OCI-LY1 (cell line): ENCODE measurements at regions not wholly inside any gene's neighbourhood (a gene's known extent, or its start where the extent isn't known, plus 50 kb on each side); places are given as distances from the start of the nearest gene placed in this dataset.

Source experiments
- H2AFZ ChIP-seq: fragments of 200-600 bp; sonication (generic), shearing (Covaris generic); 2 replicates; pipeline ENCODE4 v1.6.0; 2014; ENCODE audit warnings: antibody characterized with exemption, mild to moderate bottlenecking, low read length
- H3F3A ChIP-seq: fragments of 200-600 bp; sonication (generic), shearing (Covaris generic); 2 replicates; pipeline ENCODE4 v1.6.0; 2014; ENCODE audit warnings: mild to moderate bottlenecking, antibody characterized with exemption, low read length, moderate library complexity; ENCODE audit not compliant: insufficient read depth
- H3K27ac ChIP-seq: fragments of 200-600 bp; sonication (generic); 2 replicates; pipeline ENCODE4 v1.5.1; 2014; ENCODE audit warnings: low read length, mixed run types, mild to moderate bottlenecking, low read depth; ENCODE audit not compliant: poor library complexity, severe bottlenecking
- H3K27me3 ChIP-seq: fragments of 200-600 bp; sonication (generic); 2 replicates; pipeline ENCODE4 v1.6.0; 2014; ENCODE audit warnings: antibody characterized with exemption, mild to moderate bottlenecking, low read length, moderate library complexity; ENCODE audit not compliant: insufficient read depth
- H3K36me3 ChIP-seq: fragments of 200-600 bp; sonication (generic); 2 replicates; pipeline ENCODE4 v1.6.1; 2014; ENCODE audit warnings: mild to moderate bottlenecking, antibody characterized with exemption, low read length, moderate library complexity, mixed read lengths; ENCODE audit not compliant: insufficient read depth
- H3K4me1 ChIP-seq: fragments of 200-600 bp; sonication (generic); 2 replicates; pipeline ENCODE4 v1.5.1; 2014; ENCODE audit warnings: mild to moderate bottlenecking, low read length, moderate library complexity; ENCODE audit not compliant: insufficient read depth, severe bottlenecking
- H3K4me2 ChIP-seq: fragments of 200-600 bp; sonication (generic), shearing (Covaris generic); 2 replicates; pipeline ENCODE4 v1.6.1; 2014; ENCODE audit warnings: low read length
- H3K4me3 ChIP-seq: fragments of 200-600 bp; sonication (generic); 2 replicates; pipeline ENCODE4 v1.5.1; 2014; ENCODE audit warnings: low read length, low read depth, mild to moderate bottlenecking, mixed read lengths; ENCODE audit not compliant: poor library complexity, severe bottlenecking
- H3K79me2 ChIP-seq: fragments of 200-600 bp; shearing (Covaris generic); 2 replicates; pipeline ENCODE4 v1.6.1; 2016; ENCODE audit warnings: mixed run types, low read length, mixed read lengths; ENCODE audit not compliant: insufficient read depth
- H3K9ac ChIP-seq: fragments of 200-600 bp; sonication (generic), shearing (Covaris generic); 2 replicates; pipeline ENCODE4 v1.6.1; 2014; ENCODE audit warnings: mild to moderate bottlenecking, low read length, mixed read lengths
- H3K9me2 ChIP-seq: fragments of 200-600 bp; sonication (generic), shearing (Covaris generic); 2 replicates; pipeline ENCODE4 v1.6.1; 2014; ENCODE audit warnings: low read depth, mild to moderate bottlenecking, low read length, mixed read lengths
- H3K9me3 ChIP-seq: fragments of 200-600 bp; shearing (Covaris generic); 2 replicates; pipeline ENCODE4 v1.6.1; 2014; ENCODE audit warnings: low read length, mixed read lengths
- H4K20me1 ChIP-seq: fragments of 200-600 bp; sonication (generic), shearing (Covaris generic); 2 replicates; pipeline ENCODE4 v1.6.0; 2016; ENCODE audit warnings: mild to moderate bottlenecking, low read length; ENCODE audit not compliant: insufficient read depth
- CTCF ChIP-seq: fragments of 200-600 bp; sonication (generic), shearing (Covaris generic); IDR thresholded peaks from 2 replicates; pipeline ENCODE4 v1.5.1; 2017; ENCODE audit warnings: mild to moderate bottlenecking, antibody characterized with exemption, low read length, moderate library complexity, mixed read lengths
- EZH2 ChIP-seq: fragments of 200-600 bp; sonication (generic), shearing (Covaris generic); IDR thresholded peaks from 2 replicates; pipeline ENCODE4 v1.8.0; 2017; ENCODE audit warnings: borderline replicate concordance, mixed run types, mild to moderate bottlenecking, antibody characterized with exemption, low read length, moderate library complexity, mixed read lengths

- Histone ChIP-seq H3K36me3 (no peaks in the 10 kb centered on the region), H3K27me3 (no peaks in the 10 kb centered on the region)
- TF ChIP-seq CTCF (no peak), EZH2 (no peak)
These were observed 595.4 kb upstream of the ADAMTS5 start for GRCh38 chr21:27562303-27562702.

GRCh38 chr21:27561116-27561515, 594.2 kb upstream of the ADAMTS5 start:
- Histone ChIP-seq H3K36me3 (no peaks in the 10 kb centered on the region), H3K4me3 (no peak overlapping the region), H3K27ac (no peak overlapping the region), H3K9ac (no peak overlapping the region), H2AFZ (no peak overlapping the region), H3K4me2 (no peak overlapping the region), H3K9me3 (no peaks in the 10 kb centered on the region), H3K79me2 (no peaks in the 10 kb centered on the region), H3K27me3 (no peaks in the 10 kb centered on the region), H3F3A (no peaks in the 10 kb centered on the region), H3K4me1 (no peaks in the 10 kb centered on the region), H3K9me2 (no peaks in the 10 kb centered on the region), H4K20me1 (no peaks in the 10 kb centered on the region)
- no peak for TF ChIP-seq EZH2
- TF ChIP-seq CTCF = no peak

More at GRCh38 chr21:27562303-27562702, 595.4 kb upstream of the ADAMTS5 start:
- H3K4me1 ChIP-seq = no peaks in the 10 kb centered on the region
- no peak overlapping the region for H3K27ac ChIP-seq
- no peaks in the 10 kb centered on the region for H3K79me2 ChIP-seq
- no peak overlapping the region for H3K4me2 ChIP-seq
- H3K9me3 ChIP-seq = no peaks in the 10 kb centered on the region
- H3K9ac ChIP-seq = no peak overlapping the region
- H3K9me2 ChIP-seq = no peaks in the 10 kb centered on the region
- H3K4me3 ChIP-seq = no peak overlapping the region
- no peaks in the 10 kb centered on the region for H4K20me1 ChIP-seq
- H2AFZ ChIP-seq = no peak overlapping the region
- H3F3A ChIP-seq = no peaks in the 10 kb centered on the region

GRCh38 chr21:27557356-27557755, 590.5 kb upstream of the ADAMTS5 start:
- Histone ChIP-seq H3K36me3 (no peaks in the 10 kb centered on the region), H3K9me2 (no peaks in the 10 kb centered on the region), H4K20me1 (no peaks in the 10 kb centered on the region), H3K9ac (no peak overlapping the region), H3K79me2 (no peaks in the 10 kb centered on the region), H3K27ac (no peak overlapping the region), H3K4me1 (no peaks in the 10 kb centered on the region), H3K9me3 (no peaks in the 10 kb centered on the region), H2AFZ (no peak overlapping the region), H3K4me2 (no peak overlapping the region), H3K27me3 (no peaks in the 10 kb centered on the region), H3F3A (no peaks in the 10 kb centered on the region), H3K4me3 (no peak overlapping the region)
- TF ChIP-seq CTCF (no peak), EZH2 (no peak)
